WTC11 (cell line): ENCODE measurements at regions not wholly inside any gene's neighbourhood (a gene's known extent, or its start where the extent isn't known, plus 50 kb on each side); places are given as distances from the start of the nearest gene placed in this dataset.

Source experiments
- ATAC-seq: fragments of 200-7000 bp; cut with Tn5 transposase; 2 replicates; pipeline ENCODE4 v1.10.0; 2021; ENCODE audit warnings: mild to moderate bottlenecking, moderate library complexity
- CTCF ChIA-PET: fragments of 300-600 bp; sonication (Branson Sonifier 250); formaldehyde crosslinking; loops from one replicate; lab custom pipeline; 2021; ENCODE audit warnings: antibody characterized with exemption; lab: Charles Lee
- POLR2A ChIA-PET: fragments of 350-600 bp; sonication (Branson Sonifier 250); formaldehyde crosslinking; loops from one replicate; lab custom pipeline; 2021; ENCODE audit warnings: antibody characterized with exemption; lab: Charles Lee
- DNase-seq: peaks from one replicate; pipeline ENCODE4 v3.0.0; 2021; ENCODE audit warnings: low spot score
- H3K27ac Mint-ChIP-seq: 2 replicates; pipeline ENCODE4 v1.8.0; 2021; ENCODE audit warnings: mixed read lengths
- H3K27me3 Mint-ChIP-seq: 2 replicates; pipeline ENCODE4 v1.8.0; 2021; ENCODE audit warnings: low read depth, mild to moderate bottlenecking, moderate library complexity, mixed read lengths
- H3K36me3 Mint-ChIP-seq: 2 replicates; pipeline ENCODE4 v1.8.0; 2021; ENCODE audit warnings: mixed read lengths
- H3K4me1 Mint-ChIP-seq: 2 replicates; pipeline ENCODE4 v1.8.0; 2022; ENCODE audit warnings: mixed read lengths
- H3K4me3 Mint-ChIP-seq: 2 replicates; pipeline ENCODE4 v1.8.0; 2021; ENCODE audit warnings: mild to moderate bottlenecking, moderate library complexity, mixed read lengths
- H3K9me3 Mint-ChIP-seq: 2 replicates; pipeline ENCODE4 v1.8.0; 2021; ENCODE audit warnings: mixed read lengths
- CBFB ChIP-seq: sonication (generic); formaldehyde crosslinking; IDR thresholded peaks from 2 replicates; pipeline ENCODE4 v1.8.1; 2022; ENCODE audit warnings: mild to moderate bottlenecking, low read depth, missing genetic modification reagents
- EMX1 ChIP-seq: fragments of 250-450 bp; sonication (Bioruptor Pico); IDR thresholded peaks from 2 replicates; pipeline ENCODE4 v1.8.0; 2021; ENCODE audit warnings: mild to moderate bottlenecking
- ESRRA ChIP-seq: sonication (generic); formaldehyde crosslinking; IDR thresholded peaks from 2 replicates; pipeline ENCODE4 v1.8.1; 2022; ENCODE audit warnings: mild to moderate bottlenecking, missing genetic modification reagents, borderline replicate concordance
- FOXJ3 ChIP-seq: sonication (generic); formaldehyde crosslinking; IDR thresholded peaks from 2 replicates; pipeline ENCODE4 v1.9.0; 2021; ENCODE audit warnings: missing genetic modification reagents, mild to moderate bottlenecking, borderline replicate concordance
- IRF2 ChIP-seq: sonication (generic); formaldehyde crosslinking; IDR thresholded peaks from 2 replicates; pipeline ENCODE4 v1.8.0; 2022; ENCODE audit warnings: low read depth, missing genetic modification reagents, borderline replicate concordance
- JAZF1 ChIP-seq: fragments of 250-450 bp; sonication (Bioruptor Pico); IDR thresholded peaks from 2 replicates; pipeline ENCODE4 v1.9.0; 2021; ENCODE audit warnings: moderate library complexity, mild to moderate bottlenecking, inconsistent platforms
- NR1H2 ChIP-seq: sonication (generic); formaldehyde crosslinking; IDR thresholded peaks from 2 replicates; pipeline ENCODE4 v1.9.0; 2021; ENCODE audit warnings: mild to moderate bottlenecking, moderate library complexity, missing genetic modification reagents
- ZNF263 ChIP-seq: sonication (generic); formaldehyde crosslinking; IDR thresholded peaks from 2 replicates; pipeline ENCODE4 v1.8.1; 2022; ENCODE audit warnings: low read depth, mild to moderate bottlenecking, moderate library complexity, missing genetic modification reagents
- TF ChIP-seq, protein P1 (sequence below): sonication (generic); formaldehyde crosslinking; IDR thresholded peaks from 2 replicates; pipeline ENCODE4 v1.8.1; 2022; ENCODE audit warnings: missing genetic modification reagents, borderline replicate concordance
- TF ChIP-seq, protein P2 (sequence below): sonication (generic); formaldehyde crosslinking; IDR thresholded peaks from 2 replicates; pipeline ENCODE4 v1.8.1; 2023; ENCODE audit warnings: mild to moderate bottlenecking, missing genetic modification reagents
- TF ChIP-seq, protein P3 (sequence below): fragments of 250-450 bp; sonication (Bioruptor Pico); IDR thresholded peaks from 2 replicates; pipeline ENCODE4 v1.9.0; 2021; ENCODE audit warnings: moderate library complexity, mild to moderate bottlenecking, inconsistent platforms, borderline replicate concordance
- TF ChIP-seq, protein P4 (sequence below): sonication (generic); formaldehyde crosslinking; IDR thresholded peaks from 2 replicates; pipeline ENCODE4 v1.8.1; 2023; ENCODE audit warnings: mild to moderate bottlenecking, moderate library complexity, missing genetic modification reagents
- TF ChIP-seq, protein P5 (sequence below): sonication (generic); formaldehyde crosslinking; conservative IDR thresholded peaks from 2 replicates; pipeline ENCODE4 v1.8.1; 2023; ENCODE audit warnings: mild to moderate bottlenecking, low read depth, missing genetic modification reagents, moderate library complexity
- TF ChIP-seq, protein P6 (sequence below): sonication (generic); formaldehyde crosslinking; IDR thresholded peaks from 2 replicates; pipeline ENCODE4 v1.8.0; 2022; ENCODE audit warnings: missing genetic modification reagents

DNA sequence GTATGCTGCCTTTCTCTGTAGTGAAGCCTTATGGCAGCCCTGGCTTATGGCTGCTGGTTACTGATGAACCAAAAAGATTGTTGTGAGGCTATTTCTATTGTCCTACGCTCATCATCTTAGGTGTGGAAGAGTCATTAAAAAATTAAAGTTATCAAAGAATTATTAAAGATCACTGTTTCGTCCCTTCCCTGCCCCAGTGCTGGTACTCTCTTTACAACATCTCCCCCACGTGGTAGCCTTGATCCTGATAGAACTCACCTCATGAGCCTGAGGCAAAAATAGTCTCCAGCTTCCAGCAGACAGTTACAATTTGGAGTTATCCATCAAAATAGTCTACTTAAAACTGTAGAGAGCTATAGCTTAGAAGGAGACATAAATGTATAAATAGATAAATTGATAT, 201.5 kb downstream of the S1PR1 start:
- POLR2A ChIA-PET: no interaction called here
- ATAC-seq: peak; percentile 81
- Mint-ChIP-seq H3K27ac (no peak overlapping the region), H3K9me3 (no peaks in the 10 kb centered on the region), H3K4me1 (peaks cover 39% of the 10 kb centered on the region), H3K36me3 (no peaks in the 10 kb centered on the region), H3K27me3 (no peaks in the 10 kb centered on the region), H3K4me3 (no peak overlapping the region)
- CTCF ChIA-PET: interaction anchor here (0.6 to 1.3 kb wide), 8 partner anchors 37 to 385 kb away, joined by 3 to 40 read pairs (median 4); no protein-coding TSS in a partner anchor
- DNase-seq: no peak
- TF ChIP-seq, protein P1, sequence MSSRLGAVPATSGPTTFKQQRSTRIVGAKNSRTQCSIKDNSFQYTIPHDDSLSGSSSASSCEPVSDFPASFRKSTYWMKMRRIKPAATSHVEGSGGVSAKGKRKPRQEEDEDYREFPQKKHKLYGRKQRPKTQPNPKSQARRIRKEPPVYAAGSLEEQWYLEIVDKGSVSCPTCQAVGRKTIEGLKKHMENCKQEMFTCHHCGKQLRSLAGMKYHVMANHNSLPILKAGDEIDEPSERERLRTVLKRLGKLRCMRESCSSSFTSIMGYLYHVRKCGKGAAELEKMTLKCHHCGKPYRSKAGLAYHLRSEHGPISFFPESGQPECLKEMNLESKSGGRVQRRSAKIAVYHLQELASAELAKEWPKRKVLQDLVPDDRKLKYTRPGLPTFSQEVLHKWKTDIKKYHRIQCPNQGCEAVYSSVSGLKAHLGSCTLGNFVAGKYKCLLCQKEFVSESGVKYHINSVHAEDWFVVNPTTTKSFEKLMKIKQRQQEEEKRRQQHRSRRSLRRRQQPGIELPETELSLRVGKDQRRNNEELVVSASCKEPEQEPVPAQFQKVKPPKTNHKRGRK (CRISPR knock-in tag): no peak
- TF ChIP-seq FOXJ3 (CRISPR knock-in tag) (no peak), NR1H2 (no peak), CBFB (CRISPR knock-in tag) (no peak), ESRRA (CRISPR knock-in tag) (no peak), JAZF1 (CRISPR knock-in tag) (no peak)
- TF ChIP-seq, protein P2, sequence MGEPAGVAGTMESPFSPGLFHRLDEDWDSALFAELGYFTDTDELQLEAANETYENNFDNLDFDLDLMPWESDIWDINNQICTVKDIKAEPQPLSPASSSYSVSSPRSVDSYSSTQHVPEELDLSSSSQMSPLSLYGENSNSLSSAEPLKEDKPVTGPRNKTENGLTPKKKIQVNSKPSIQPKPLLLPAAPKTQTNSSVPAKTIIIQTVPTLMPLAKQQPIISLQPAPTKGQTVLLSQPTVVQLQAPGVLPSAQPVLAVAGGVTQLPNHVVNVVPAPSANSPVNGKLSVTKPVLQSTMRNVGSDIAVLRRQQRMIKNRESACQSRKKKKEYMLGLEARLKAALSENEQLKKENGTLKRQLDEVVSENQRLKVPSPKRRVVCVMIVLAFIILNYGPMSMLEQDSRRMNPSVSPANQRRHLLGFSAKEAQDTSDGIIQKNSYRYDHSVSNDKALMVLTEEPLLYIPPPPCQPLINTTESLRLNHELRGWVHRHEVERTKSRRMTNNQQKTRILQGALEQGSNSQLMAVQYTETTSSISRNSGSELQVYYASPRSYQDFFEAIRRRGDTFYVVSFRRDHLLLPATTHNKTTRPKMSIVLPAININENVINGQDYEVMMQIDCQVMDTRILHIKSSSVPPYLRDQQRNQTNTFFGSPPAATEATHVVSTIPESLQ (CRISPR knock-in tag): no peak

DNA sequence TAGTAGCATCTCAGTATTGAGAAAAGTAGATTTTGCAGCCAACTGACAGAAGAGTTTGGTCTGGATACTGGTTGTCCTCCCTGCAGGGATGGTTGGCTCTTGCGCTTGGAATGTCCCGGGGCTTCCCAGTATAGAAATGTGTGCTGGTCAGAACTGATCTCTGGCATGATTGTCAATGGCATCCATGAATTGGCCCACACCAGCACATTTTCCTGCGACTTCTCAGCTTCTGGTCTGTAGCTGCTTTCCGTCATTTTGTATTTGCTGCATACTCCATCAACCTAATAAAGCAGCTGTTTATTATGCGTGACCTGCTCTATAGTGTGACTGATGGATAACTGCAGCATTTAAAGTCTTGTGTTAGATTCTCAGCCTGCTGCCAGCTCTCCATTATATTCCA, 203.7 kb downstream of the S1PR1 start:
- CTCF ChIA-PET: interaction anchor here (1.5 to 2.0 kb wide), 3 partner anchors 83 to 152 kb away, joined by 6 to 7 read pairs (median 7); no protein-coding TSS in a partner anchor
- H3K4me1 Mint-ChIP-seq: peaks cover 41% of the 10 kb centered on the region
- no peaks in the 10 kb centered on the region for H3K9me3 Mint-ChIP-seq
- H3K27me3 Mint-ChIP-seq: no peaks in the 10 kb centered on the region
- DNase-seq: no peak
- H3K27ac Mint-ChIP-seq: no peak overlapping the region
- no peak overlapping the region for H3K4me3 Mint-ChIP-seq
- H3K36me3 Mint-ChIP-seq: no peaks in the 10 kb centered on the region
- no peak for ATAC-seq
- POLR2A ChIA-PET: no interaction called here
- TF ChIP-seq, protein P3, sequence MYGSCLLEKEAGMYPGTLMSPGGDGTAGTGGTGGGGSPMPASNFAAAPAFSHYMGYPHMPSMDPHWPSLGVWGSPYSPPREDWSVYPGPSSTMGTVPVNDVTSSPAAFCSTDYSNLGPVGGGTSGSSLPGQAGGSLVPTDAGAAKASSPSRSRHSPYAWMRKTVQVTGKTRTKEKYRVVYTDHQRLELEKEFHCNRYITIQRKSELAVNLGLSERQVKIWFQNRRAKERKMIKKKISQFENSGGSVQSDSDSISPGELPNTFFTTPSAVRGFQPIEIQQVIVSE (CRISPR knock-in tag): no peak
- no peak for TF ChIP-seq EMX1 (CRISPR knock-in tag)
- TF ChIP-seq, protein P2 (CRISPR knock-in tag): no peak
- TF ChIP-seq ZNF263: no peak
- TF ChIP-seq, protein P4, sequence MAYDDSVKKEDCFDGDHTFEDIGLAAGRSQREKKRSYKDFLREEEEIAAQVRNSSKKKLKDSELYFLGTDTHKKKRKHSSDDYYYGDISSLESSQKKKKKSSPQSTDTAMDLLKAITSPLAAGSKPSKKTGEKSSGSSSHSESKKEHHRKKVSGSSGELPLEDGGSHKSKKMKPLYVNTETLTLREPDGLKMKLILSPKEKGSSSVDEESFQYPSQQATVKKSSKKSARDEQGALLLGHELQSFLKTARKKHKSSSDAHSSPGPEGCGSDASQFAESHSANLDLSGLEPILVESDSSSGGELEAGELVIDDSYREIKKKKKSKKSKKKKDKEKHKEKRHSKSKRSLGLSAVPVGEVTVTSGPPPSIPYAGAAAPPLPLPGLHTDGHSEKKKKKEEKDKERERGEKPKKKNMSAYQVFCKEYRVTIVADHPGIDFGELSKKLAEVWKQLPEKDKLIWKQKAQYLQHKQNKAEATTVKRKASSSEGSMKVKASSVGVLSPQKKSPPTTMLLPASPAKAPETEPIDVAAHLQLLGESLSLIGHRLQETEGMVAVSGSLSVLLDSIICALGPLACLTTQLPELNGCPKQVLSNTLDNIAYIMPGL (CRISPR knock-in tag): no peak
- TF ChIP-seq CBFB (CRISPR knock-in tag): no peak
- TF ChIP-seq, protein P5, sequence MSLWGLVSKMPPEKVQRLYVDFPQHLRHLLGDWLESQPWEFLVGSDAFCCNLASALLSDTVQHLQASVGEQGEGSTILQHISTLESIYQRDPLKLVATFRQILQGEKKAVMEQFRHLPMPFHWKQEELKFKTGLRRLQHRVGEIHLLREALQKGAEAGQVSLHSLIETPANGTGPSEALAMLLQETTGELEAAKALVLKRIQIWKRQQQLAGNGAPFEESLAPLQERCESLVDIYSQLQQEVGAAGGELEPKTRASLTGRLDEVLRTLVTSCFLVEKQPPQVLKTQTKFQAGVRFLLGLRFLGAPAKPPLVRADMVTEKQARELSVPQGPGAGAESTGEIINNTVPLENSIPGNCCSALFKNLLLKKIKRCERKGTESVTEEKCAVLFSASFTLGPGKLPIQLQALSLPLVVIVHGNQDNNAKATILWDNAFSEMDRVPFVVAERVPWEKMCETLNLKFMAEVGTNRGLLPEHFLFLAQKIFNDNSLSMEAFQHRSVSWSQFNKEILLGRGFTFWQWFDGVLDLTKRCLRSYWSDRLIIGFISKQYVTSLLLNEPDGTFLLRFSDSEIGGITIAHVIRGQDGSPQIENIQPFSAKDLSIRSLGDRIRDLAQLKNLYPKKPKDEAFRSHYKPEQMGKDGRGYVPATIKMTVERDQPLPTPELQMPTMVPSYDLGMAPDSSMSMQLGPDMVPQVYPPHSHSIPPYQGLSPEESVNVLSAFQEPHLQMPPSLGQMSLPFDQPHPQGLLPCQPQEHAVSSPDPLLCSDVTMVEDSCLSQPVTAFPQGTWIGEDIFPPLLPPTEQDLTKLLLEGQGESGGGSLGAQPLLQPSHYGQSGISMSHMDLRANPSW (CRISPR knock-in tag): no peak
- TF ChIP-seq, protein P6, sequence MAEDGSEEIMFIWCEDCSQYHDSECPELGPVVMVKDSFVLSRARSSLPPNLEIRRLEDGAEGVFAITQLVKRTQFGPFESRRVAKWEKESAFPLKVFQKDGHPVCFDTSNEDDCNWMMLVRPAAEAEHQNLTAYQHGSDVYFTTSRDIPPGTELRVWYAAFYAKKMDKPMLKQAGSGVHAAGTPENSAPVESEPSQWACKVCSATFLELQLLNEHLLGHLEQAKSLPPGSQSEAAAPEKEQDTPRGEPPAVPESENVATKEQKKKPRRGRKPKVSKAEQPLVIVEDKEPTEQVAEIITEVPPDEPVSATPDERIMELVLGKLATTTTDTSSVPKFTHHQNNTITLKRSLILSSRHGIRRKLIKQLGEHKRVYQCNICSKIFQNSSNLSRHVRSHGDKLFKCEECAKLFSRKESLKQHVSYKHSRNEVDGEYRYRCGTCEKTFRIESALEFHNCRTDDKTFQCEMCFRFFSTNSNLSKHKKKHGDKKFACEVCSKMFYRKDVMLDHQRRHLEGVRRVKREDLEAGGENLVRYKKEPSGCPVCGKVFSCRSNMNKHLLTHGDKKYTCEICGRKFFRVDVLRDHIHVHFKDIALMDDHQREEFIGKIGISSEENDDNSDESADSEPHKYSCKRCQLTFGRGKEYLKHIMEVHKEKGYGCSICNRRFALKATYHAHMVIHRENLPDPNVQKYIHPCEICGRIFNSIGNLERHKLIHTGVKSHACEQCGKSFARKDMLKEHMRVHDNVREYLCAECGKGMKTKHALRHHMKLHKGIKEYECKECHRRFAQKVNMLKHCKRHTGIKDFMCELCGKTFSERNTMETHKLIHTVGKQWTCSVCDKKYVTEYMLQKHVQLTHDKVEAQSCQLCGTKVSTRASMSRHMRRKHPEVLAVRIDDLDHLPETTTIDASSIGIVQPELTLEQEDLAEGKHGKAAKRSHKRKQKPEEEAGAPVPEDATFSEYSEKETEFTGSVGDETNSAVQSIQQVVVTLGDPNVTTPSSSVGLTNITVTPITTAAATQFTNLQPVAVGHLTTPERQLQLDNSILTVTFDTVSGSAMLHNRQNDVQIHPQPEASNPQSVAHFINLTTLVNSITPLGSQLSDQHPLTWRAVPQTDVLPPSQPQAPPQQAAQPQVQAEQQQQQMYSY: no peak
- no peak for TF ChIP-seq IRF2
- TF ChIP-seq, protein P1 (CRISPR knock-in tag): no peak
